Hematopoietic multipotent progenitor cell treated with erythropoietin and hydrocortisone succinate and interleukin-3 and kit ligand, for 15 days (in vitro differentiated cells): ENCODE measurements at regions not wholly inside any gene's neighbourhood (a gene's known extent, or its start where the extent isn't known, plus 50 kb on each side); places are given as distances from the start of the nearest gene placed in this dataset.

Experiments
- DNase-seq: peaks from one replicate; pipeline ENCODE4 v3.0.0-alpha.2; 2015; ENCODE audit warnings: low spot score

DNA sequence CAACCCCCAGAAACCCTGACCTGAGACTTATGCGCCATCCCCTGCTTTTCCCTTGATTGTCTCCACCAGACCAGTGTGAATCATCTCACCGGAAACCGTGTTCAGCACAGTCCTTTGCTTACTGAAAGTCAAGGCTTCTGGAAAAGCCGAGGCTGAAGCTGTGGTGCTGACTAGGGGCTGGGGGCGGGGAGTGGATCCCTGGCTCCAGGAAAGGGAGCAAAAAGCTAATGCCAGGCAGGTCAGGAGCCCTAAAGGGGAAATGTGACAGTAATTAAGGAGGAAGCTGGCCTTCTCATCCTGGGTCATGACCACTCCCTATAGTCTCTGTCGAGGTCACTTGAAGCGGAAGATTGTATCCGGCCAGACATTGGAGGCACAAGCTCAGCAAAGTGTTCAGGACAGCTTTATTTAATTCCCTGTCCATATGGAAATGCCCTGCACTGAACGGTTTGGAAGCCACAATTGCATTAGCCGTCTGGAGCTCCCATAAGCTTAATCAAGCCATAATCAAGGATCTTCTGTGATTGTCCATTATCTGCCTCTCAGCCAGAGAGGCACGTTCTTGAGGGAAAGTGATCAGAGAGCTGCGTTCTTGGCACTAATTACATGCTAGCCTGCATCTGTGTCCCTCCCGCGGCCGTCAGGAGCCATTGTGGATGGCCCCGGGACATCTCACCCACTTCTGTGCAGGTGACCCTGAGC is 403.6 kb downstream of the RRAGC start:
- no peak for DNase-seq

DNA sequence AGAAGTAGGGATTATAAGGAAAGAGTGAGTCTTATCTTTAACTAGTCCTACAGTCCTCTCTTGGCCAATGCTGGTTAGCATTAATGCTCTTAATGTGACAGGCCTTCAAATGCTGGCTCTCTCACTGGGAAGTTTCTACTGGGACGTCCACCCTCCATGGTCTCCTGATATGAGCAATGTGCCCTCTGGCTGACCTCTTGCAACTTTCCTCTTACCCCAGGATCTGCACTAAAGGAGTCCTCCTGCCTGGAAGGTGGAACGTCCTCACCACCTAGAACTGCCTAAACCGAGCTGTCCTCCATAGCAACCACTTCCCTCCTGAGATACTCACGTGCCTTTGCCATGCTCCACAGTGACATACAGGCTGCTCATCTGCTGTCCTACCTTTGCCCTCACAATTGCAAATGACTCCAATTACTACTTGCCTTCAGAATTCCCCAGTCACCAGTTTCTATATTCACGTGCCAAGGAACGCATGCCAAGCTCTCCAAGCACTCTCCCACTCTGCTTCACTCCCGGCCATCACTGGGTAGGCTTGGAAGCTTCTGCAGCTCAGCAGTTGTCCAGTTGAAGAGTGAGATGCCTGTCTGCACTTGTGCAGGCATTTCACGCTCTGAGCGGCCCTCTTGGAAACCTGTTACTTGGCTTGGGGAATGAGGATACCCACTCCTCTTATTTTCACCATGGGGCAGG is 404.7 kb downstream of the RRAGC start:
- no peak for DNase-seq

DNA sequence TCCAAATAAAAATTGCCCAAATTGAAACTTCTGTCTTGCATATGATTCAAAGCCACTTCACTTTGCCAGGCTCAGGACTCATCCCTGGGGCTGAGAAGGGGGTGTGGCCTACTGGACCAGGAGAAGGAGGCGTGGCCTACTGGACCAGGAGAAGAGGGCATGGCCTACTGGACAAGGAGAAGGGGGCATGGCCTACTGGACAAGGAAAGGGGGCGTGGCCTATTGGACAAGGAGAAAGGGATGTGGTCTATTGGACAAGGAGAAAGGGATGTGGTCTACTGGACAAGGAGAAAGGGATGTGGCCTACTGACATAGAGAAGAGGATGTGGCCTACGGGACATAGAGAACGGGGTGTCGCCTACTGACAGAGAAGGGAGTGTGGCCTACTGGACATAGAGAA is 405.3 kb downstream of the RRAGC start:
- DNase-seq = no peak

DNA sequence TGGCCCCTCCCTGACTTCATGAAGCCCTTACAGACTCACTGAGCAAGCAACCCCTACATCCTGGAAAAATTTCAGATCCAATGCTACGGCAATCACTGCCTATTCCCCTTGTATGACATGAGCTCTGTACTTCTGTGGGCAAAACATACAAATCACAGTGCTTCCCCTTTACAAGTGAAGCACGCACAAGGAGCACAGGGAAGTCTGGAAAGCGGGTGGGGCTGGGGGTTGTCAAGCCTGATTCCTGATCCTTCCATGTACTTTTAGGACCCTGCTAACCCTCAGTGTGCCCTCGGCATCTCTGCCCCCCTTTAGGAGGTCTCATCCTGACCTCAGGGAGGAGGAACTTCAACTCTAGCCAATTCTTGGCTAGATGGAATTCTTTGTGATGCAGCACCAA is 405.7 kb upstream of the POU3F1 start:
- DNase-seq = no peak

DNA sequence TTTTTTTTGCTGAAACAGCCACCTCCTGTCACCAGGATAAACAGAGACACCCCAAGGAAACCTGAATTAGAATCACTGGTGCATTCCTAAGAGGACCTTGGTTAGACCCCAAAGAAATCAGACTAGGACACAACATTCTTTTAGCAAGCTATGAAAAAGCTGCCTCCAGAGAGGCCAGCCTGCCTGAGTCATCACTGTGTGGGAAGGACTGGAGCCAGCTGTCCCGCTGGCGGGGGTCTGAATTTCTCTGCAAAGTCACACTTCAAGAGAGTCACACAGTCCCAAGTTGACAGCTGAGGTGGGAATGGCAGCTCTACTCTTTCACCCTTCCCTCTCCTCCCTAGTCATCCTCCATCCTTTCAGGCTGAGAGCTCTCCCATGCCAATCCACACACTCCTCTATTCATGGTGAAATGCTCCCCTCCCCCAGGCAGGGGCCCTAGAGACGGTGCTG is 405.0 kb upstream of the POU3F1 start:
- DNase-seq = no peak

DNA sequence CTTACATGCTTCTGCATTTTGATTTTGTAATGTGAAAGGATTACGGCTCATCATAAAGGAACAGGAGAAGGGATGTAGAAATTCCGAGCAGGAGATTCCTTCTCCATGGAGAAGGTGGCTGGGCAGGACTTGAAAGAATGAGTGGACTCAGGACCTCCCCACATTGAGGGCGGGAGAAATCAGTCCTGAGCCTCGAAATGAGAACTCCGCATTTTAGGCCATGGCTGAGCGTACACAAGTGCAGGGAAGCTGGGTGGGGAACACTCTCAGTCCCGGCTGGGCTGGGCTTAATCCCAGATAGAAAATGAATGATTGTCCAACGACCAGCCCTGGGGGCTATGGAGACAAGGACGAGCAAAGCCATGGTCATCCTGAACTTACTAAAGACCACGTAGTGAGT is 402.3 kb upstream of the POU3F1 start:
- no peak for DNase-seq

DNA sequence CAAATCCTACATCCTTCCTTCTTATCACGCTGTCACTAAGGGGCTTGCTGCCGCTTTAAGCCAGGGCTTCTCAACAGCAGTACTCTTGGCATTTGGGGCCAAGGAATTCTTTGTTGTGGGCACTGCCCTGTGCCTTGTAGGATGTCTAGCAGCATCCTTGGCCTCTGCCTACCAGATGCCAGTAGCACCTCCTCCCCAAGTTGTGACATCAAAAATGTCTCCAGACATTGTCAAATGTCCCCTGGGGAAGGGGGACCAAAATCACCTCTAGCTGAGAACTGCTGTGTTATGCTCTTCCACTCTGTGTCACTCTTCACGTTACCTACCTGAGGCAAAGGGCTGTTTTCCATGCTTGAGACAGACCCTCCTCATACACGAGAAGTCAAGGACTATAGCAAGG is 400.3 kb upstream of the POU3F1 start:
- DNase-seq = no peak

DNA sequence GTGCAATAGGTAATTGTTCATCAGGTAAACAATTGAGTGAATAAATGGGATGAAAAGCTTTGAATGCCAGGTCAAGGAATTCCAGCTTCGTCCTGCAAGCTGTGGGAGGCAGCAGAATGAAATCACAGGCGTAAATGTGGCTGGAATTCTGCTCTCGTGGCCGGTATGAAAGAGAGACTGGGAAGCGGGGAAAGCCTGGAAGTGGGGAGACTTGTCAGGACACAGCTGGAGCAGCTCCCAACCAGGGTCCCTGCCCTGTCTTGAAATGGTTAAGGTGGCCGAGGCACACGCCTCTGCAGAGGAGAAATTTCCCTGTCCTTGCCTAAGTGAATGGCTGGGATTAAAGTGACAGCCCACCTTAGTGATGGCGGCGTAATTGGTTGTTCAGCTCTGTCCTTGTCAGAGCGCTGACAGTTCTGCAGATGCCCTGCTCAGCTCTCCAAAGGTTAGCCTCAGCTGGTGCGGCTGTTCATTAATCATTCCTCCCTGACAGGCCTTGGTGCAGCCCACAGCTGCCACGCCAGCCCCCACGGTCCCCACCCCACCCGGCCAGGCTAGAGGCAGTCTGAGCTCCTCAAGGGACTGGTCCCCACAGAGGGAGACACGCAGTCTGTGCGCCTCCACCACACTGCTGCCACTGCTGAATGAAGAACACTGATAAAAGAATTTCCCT is 398.3 kb upstream of the POU3F1 start:
- DNase-seq = no peak

DNA sequence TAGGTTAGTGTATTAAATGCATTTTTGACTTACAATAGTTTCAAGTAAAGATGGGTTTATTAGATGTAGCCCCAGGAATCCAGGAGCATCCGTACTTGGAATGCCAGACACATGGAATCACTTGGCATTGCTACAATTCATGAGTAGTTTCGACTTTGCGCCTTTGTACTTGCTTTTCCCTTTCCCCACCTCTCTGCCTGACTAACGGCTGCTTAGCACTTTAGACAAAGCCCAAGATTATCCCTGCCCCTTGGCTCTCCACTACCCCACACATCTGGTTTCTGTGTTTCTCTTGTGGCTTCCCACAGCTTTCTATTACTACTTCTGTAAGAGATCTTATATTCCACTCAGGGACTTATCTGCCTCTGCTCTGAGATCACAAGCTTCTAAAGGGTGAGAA is 397.7 kb upstream of the POU3F1 start:
- DNase-seq = no peak

DNA sequence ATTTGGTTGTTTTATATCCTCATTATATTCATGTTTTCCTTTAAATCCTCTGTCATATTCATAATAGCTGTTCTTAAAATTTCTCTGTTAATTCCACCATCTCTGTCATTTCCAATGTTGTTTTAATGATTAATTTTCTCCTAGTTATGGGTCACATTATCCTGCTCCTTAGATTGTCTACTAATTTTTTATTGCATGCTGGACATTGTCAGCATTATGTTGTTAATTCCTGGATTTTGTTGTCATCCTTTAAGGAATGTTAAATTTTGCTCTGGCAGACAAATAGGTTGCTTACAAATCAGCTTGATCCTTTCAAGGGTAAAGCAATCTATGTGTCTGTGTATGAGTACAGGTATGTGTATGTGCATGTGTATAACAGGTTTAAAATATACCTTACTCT is 393.8 kb upstream of the POU3F1 start:
- no peak for DNase-seq

DNA sequence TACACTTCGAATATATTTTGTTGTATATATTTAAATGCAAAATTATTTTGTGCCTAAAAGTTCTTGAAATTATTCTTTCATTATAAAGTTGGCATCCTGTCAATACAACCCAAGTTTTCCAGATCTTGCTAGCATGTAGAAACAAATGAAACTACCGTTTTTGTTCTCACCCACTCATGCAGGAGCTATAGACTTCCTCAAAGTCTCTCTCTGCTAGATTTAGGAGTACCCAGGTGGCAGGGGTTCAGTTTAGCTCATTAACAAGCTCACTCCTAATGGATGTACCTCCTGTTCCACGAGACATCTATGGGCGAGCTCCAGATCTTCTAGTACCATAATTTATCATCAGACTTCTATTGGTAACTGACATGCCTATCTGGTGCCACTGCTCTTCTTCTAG is 390.2 kb upstream of the POU3F1 start:
- no peak for DNase-seq

DNA sequence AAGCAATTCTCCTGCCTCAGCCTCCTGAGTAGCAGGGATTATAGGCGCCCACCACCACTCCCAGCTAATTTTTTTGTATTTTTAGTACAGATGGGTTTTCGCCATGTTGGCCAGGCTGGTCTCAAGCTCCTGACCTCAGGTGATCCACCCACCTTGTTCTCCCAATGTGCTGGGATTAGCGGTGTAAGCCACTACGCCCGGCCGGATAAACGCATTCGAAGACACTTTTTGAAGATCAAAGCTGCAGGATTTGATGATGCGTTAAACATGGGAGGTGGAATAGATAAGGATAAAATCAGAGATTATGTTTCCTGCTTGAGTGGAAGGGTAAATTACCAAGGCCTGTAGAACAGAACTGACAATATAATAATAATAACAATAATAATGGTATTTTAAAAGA is 389.4 kb upstream of the POU3F1 start:
- DNase-seq = no peak

DNA sequence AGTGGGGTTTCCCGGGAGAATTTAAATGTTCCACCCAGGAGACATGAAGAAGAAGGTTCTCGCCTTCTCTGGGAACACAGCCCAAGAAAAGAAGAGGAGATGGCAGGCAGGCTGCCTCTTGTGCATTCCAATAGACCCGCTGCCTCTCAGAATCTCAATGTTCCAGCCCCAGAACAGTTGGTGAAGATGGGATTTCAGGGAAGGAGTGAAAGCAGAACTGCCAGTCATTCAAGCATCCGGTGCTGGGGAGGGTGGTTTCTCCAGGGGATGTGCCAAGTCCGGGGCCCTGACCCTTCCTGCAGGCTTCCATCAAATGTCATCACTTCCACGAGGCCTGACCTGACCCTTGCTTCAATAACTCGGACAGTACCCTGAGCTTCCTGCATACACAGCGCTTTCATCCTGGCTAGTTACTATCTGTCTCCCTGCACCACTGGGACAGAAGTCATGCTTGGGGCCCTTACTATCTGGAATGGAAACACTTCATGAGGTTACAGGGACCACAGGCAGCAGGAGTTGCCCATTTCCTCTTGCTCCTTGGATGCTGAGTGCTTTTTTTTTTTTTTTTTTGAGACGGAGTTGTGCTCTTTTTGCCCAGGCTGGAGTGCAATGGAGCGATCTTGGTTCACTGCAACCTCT is 386.6 kb upstream of the POU3F1 start:
- DNase-seq = no peak

DNA sequence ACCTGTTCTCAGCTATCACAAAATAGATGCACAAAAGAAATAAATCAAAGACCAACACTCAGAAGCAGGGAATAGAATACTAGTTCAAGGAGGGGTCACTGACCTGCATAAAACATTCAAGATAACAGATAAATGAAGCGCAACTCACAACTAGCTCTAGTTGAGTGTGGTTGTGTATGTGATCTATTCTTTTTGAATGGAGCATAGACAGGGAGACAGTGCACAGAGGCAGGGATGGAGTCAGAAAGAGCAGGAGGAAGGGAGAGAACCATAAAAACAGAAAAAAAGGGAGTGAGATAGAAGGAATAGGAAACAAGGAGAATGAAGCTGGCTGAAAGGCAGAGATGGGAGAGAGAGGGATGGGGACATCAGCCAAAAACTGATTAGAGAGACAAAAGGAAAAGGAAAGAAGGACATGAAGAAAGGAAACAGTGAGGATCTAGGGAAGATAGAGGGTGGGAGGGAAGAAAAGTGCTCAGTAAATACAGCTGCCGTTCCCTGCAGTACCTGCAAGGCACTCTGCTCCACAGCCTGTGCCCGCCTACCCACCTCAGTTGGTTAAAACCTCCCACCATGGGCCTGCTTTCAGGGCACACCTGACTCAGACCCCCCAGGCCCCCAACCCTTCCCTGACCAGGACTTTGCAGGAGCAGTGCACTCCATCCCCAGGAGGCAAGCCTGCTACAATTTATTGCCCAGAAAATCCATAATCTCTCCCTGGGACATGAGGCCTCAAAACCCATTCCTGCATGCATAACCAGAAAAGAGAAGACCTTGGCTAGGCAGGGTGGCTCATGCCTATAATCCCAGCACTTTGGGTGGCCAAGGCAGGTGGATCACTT is 385.2 kb upstream of the POU3F1 start:
- no peak for DNase-seq

DNA sequence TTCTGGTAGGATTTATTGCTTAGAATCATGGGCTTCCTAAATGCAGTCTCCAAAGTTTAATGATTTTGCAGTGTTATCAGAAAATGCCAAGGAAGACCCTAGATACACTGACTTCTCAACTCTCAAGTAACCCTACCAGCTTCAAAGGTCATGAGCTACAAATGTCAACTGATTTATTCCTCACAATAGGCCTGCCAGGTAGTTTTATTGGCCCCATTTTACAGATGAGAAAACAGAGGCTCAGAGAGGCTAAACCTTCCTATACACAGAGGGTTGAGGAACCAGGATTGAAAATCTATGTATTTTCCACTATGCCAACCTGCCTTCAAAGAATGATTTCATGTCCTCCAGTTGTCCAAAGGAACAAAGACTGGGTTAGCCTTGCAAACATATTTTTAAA is 384.4 kb upstream of the POU3F1 start:
- no peak for DNase-seq

DNA sequence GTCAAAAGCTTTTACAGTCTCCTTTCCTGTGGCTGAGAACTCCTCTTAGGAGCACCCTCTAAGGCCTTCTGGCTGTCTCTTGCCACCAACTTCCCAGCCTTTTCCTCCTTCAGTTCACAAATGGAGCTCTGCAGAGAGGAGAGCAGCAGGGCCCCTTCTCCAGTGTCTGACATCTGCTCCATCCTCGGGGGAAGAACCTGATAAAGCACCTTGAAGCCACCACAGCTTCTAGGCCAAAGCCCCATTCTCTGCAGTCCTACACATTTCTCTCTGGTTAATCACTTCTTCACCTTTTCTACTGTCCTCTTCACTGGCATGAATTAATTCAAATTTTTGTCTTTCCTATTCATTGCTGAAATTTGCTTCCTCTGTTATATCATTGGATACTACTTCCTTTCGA is 378.1 kb upstream of the POU3F1 start:
- no peak for DNase-seq

DNA sequence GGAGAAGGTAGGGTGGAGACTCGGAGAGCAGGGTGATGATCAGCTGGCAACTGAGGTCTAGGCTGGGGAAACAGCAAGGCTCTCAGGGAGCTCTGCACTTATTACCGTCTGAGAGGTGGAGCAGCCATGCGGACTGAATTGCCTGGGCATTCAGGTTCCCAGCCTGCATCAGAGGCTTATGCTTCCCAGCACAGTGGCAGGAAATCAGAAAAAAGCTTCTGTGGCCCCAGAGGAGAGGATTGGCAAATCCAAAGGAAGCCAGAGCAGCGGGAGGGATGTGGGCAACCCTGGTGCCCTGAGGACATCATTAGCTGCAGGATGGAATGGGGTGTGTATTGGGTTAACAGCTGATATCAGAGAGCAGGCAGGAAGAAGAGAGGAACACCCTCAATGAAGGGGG is 374.1 kb upstream of the POU3F1 start:
- no peak for DNase-seq

DNA sequence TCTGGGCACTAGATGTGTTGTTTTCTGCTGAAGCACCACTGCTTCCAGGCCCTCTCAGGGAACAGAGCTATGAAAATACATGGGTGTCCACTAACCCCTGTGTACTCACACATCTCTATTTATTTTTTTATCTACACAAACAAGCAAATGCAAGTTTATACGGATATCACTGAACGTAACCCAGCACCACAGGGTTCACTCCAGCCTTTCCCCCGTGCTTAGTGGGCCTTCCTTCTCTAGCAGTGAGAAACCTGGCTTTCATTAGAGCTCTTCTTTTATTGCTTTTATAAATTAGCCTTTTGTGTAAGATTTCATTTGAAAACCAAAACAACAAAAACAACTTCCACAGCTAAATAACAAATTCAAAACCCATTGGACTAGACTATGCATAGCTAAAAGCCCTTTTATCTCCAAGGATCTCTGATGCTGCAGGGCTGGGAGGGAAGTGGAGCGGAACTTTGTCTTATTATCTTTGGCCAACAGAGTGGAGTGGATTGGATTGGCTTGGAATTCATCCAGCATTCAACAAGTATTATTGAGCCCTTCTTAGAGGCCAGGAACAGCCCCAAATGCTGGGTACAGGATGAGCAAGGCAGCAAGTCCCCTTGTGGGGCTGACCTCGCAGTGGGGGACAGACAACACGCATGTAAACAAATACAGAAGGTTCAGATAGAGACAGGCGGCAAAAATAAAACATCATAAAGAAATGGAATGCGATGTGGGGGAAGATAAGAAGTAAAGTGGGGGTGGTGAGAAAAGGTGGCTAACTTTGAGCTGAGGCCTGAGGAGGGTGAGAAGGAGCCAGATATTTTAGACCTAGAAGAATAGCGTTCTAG is 371.8 kb upstream of the POU3F1 start:
- DNase-seq = no peak

DNA sequence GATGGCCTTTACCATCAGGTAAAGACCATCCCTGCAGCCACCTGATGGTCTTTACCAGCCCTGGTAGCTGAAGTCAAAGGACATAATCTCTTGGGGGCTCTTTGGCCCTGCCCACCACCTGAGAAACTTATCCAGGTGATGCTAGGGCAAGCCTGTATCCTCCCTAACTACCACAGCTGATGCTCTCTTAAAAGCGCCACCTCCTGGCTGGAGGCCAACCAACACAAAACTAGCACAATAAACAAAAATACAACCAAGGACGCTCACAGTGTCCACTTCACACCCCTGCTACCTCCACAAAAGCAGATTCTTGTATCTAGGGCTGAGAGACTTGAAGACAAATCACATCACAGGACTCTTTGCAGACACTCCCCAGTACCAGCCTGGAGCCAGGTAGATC is 357.1 kb upstream of the POU3F1 start:
- no peak for DNase-seq

DNA sequence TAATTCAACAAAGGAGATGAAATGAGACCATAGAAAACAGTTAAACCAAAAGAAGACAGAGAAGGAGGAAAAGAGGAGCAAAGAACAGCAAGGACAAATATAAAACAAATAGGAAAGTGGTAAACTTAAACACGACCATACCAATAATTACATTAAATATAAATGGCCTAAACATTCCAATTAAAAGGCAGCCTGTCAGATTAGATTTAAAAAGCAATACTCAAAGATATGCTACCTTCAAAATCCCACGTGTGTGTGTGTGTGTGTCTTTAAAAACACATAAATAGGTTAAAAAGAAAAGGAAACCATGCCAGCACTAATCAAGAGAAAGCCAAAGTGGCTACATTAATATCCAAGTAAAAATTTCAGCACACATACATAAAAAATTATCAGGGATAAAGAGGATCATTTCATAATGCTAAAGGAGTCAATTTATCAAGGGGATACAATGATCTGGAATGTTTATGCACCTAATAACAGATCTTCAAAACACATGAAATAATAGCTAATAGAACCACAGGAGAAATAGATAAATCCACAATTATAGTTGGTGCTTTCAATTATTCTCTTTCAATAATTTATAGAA is 355.7 kb upstream of the POU3F1 start:
- DNase-seq = no peak

DNA sequence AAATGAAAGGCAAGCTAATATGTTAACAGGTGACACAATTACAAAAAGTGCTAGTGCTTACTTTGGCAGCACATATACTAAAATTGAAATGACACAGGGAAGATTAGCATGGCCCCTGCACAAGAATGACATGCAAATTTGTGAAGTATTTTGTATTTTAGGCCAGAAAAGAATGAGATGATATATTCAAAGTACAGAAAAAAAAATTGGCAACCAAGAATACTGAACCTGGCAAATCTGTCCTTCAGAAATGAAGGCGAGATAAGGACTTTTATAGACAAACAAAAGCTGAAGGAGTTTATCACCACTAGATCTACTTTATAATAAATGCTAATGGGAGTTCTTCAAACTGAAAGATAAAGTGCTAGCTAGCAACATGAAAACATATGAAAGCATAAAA is 350.0 kb upstream of the POU3F1 start:
- no peak for DNase-seq
